AG09319 (cell line): ENCODE measurements at regions not wholly inside any gene's neighbourhood (a gene's known extent, or its start where the extent isn't known, plus 50 kb on each side); places are given as distances from the start of the nearest gene placed in this dataset.
"Not testable (repeated sequence)": the region's sequence is repeated elsewhere in the genome, so short reads cannot be mapped to it uniquely, and the experiment has no call there.

Source experiments
- DNase-seq: peaks from one replicate; pipeline ENCODE4 v3.0.0-alpha.2; 2010; ENCODE audit warnings: low read depth; ENCODE audit errors: extremely low read depth
- TF ChIP-seq, protein P1 (sequence below): IDR thresholded peaks from 2 replicates; pipeline ENCODE4 v1.5.1; 2011; ENCODE audit warnings: low read depth, mild to moderate bottlenecking, inconsistent platforms, low read length, moderate library complexity

DNA sequence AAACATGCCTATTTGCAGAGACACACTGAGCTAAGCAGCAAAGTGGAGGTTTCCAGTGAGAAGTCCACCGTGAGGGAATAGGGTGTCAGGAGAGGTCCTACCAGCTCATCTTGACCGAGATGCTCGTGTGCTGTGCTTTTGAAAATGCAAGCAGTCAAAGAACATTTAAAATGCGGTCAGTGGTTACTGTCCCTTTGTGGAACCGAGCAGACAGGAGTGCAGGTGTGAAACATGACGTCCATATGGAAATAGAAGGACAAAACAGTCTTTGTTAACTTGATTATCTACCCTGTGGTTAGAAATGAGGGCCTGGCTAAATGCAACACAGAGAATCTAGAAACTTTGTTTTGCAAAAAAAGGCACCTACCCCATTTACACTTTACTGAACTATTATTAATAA lies 473.3 kb downstream of the SPATA31A6 start:
- DNase-seq = not testable (repeated sequence)

DNA sequence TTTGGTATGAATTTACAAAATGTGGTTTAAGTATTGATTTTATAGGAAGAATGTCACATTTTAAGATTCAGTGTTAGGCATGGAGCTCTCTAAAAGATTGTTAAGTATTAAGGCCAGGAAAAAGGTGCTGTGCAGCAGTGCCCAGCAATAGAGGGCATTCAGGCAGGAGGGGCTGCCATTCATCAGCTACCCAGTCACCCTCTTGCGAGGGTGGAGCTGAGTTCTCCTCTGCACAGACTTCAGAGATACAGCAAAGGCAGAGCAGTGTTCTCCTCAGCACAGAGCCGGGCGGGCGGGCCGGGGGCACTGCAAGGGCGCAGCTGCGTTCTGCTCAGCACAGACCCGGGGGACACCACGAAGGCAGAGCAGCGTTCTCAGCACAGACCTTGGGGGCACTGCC lies 474.0 kb downstream of the SPATA31A6 start:
- DNase-seq = not testable (repeated sequence)

DNA sequence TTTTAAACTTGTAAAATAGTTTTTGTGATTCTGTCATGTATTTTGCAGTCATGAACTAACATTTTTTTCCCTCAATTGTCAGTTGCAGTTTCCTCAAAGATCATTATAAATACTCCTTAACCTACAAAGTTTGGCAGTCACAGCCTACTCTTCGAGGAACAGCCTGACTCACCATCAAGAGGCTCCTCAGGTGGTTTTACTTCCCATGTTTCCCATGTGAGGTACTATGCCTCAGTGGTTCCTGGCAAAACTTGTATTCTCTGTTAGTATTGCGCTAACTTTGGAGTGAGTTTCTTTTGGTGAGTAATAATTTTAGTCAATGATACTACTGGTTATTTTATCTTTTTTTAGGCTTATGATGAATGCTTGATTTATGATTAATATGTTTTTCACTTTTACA lies 513.7 kb downstream of the SPATA31A6 start:
- DNase-seq = not testable (repeated sequence)

DNA sequence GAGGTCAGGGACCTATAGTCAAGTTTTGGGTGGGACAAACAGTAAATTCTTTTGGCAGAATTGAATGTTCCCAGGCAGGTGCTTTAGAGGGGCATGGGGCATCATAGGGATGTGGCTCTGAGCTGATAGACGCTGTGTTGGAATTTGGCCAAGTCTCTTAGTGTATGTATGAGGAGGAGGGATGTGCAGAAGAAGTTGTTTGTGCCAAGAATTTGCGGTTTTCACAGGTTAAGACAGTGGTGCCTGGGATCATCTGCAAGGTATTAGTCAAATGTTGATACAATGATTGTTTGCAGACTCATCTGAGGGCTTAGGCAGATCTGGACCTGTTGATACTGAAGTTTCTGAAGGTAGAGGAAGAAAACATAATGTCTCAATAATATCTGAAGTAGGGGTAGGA lies 519.4 kb downstream of the SPATA31A6 start:
- DNase-seq = not testable (repeated sequence)

DNA sequence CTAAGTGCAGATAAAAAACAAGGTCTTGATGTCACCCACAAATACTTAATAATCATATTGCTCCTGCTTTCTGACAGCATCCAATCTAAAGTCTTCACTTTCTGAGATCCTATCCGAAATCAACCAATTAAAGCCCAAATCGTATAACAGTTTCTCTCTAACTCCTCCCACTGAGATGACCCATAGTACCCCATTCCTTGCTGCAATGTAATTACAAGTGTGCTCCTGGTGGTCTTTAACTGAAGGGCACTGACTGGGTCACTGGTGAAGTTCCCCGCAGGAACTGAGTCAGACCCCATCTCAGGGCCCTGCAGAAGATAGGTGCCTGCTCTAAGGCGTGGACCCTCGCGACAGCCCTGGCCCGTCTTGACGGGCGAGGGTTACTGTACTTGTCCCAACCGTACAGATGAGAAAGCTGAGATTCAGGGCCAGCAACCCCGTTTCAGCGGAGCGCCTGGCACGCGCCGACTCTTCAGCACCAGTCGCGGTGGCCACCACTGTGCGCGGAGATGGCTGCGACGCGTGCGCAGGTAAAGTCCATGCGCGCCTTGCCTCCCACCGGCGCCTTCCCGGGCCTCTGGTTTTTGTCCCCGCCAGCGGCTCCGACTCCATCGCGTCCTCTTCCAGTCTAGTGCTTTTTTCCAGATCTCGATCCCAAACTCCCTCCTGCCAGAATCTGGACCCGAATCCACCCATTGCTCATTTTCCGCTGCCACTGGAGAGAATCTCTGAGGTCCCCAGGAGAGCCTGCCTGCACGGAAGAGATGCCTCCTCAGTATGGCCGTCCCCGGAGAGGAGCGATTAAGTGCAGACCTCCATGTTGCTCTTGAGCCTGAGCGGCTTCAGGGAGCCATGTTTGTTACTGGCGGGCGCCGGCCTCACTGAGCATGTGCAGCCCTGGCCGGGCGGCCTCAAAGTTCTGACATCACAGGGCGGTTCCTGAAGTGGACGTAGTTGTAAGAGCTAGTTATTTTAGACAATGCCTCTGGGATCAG lies 541.7 kb downstream of the SPATA31A6 start:
- not testable (repeated sequence) for DNase-seq

DNA sequence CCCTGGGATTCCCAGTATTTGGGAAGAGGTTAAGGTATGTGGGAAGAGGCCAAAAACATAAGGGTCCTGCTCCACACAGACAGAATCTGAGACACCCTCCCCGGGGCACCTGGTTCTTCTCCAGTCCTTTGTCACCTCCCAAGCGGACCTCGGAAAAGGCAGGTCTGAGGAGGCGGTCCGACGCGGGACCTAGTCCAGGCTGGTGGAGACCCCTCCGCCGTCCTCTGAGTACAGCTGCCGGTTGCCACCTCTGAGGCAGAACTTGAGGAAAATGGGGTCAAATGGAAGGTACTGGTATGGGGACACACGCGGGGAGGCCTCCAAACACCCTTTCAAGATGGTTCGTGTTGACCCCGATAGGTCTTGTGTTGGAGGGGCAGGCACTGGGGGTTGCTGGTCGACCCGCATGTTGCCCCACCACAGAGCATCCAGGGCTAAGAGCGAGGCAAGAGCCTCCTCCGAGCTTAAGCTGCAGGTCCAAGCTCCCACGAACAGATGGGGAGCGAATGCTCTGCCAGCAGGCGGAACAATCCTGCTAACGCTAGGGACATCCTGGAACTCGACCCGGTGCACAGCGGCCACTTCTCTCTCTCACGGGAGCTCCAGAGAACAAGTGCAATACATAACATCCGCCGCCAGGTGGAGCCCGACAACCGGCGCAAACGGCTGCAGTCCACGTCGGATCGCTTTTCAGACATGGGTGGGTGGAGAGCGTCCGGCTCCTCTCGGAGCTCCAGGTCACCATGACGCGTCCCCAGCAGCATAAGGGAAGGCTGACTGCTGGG lies 559.8 kb downstream of the SPATA31A6 start:
- TF ChIP-seq, protein P1, sequence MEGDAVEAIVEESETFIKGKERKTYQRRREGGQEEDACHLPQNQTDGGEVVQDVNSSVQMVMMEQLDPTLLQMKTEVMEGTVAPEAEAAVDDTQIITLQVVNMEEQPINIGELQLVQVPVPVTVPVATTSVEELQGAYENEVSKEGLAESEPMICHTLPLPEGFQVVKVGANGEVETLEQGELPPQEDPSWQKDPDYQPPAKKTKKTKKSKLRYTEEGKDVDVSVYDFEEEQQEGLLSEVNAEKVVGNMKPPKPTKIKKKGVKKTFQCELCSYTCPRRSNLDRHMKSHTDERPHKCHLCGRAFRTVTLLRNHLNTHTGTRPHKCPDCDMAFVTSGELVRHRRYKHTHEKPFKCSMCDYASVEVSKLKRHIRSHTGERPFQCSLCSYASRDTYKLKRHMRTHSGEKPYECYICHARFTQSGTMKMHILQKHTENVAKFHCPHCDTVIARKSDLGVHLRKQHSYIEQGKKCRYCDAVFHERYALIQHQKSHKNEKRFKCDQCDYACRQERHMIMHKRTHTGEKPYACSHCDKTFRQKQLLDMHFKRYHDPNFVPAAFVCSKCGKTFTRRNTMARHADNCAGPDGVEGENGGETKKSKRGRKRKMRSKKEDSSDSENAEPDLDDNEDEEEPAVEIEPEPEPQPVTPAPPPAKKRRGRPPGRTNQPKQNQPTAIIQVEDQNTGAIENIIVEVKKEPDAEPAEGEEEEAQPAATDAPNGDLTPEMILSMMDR = peak; percentile 70
- DNase-seq = peak; percentile 11

DNA sequence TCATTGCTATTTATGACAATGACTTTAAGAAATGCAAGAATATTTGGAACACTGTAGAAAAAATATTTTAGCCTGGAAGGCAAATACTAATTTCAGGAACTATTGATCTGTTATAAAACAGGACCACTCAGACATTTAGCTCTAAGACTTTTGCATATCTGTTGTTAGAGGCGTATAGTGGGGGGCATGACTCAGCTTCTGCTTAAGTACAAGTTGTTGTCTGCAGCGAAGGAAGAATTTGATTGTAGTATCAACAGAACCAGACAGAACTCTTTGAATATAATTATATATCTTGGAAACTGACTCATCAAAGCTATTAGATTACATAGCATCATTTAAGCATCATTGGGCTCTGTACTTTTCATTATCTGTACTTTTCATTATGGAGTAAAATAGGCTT lies 573.8 kb downstream of the SPATA31A6 start:
- not testable (repeated sequence) for DNase-seq

DNA sequence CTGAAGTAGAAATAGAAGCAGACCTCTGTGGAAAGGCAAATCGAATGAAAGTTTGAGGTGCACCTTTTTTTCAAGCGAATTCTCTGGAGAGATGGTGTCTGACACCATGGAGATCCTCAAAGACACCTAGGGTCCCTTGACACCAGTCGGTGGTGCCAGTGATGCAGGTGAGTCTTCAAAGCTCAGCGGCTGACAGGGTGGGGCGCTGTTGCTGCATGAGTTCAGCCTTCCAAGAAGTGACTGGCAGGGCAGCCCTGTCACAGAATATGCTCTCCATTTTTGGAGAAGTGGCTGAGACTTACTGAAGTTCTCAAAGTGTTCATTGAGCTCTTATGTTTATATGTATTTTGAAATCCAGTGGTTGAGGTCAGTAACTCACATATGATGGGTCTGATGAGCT lies 575.9 kb downstream of the SPATA31A6 start:
- DNase-seq = not testable (repeated sequence)

DNA sequence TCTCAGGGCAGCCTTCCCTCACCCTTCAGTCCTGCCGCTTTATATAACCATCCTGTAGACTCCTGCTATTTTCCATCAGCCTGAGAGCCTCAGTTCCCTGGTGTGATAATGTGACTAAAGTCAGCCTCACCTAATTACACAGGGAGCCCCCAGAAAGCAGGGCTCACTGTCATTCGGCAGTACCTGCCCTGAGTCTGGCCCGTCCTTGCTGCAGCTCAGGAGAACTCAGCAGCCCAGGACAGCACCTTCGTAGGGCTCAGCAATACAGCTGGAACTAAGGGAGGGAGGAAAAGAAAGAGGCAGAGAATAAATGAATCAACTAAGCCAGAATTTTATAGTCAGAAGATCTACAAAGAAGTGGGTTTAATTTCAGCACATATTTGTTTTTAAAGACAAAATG lies 598.7 kb downstream of the SPATA31A6 start:
- not testable (repeated sequence) for DNase-seq

DNA sequence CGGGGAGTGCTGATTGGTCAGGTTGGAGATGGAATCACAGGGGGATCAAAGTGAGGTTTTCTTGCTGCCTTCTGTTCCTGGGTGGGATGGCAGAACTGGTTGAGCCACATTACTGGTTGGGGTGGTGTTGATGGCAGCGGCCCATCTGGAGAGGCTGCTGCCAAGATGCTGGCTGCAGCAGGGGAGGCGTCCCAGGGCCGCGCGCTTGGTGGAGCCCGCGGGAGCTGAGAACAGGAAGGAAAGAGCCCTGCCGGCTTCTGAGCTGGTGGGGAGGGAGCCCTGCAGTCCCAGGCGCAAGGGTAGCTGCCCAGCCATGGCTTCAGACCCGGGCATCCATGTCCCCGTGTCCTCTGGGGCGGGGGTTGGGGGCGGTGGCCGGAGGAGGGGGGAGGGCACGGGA lies 609.3 kb downstream of the SPATA31A6 start:
- not testable (repeated sequence) for DNase-seq

DNA sequence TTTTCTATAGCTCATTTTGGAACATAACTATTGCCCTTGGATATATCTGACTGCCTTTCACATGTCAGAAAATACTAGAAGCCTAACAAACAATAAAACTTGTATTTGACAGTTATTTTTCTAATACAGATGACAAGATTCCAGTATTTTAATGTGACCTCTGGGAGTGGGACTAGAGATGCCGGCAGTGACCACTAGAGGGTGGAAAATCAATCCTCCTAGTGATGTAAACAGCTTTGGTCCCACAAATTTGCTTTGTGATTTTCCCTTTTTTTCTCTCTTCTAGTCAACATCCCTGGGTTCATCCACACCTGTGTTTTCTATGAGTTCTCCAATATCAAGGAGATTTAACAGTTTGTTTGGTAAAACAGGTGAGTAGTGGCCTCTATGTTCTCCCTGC lies 615.1 kb downstream of the SPATA31A6 start:
- not testable (repeated sequence) for DNase-seq

DNA sequence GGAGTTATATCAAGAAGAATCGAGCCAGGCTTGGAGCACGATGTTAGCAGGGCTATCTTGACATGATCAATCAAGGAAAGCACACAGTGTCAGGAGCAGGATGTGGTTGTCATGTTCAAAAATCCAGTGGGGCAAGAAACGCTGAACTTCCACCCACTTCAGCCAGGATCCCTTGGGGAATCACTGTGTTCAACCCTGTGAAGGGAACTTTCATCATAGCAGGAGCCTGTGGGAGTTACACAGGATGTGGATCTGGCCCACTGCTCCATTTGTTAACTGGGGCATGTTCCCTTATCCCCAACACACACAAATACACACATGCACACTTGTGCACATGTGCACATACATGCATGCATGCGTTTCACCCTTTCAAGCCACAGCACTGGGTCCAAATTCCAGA lies 619.3 kb downstream of the SPATA31A6 start:
- not testable (repeated sequence) for DNase-seq

DNA sequence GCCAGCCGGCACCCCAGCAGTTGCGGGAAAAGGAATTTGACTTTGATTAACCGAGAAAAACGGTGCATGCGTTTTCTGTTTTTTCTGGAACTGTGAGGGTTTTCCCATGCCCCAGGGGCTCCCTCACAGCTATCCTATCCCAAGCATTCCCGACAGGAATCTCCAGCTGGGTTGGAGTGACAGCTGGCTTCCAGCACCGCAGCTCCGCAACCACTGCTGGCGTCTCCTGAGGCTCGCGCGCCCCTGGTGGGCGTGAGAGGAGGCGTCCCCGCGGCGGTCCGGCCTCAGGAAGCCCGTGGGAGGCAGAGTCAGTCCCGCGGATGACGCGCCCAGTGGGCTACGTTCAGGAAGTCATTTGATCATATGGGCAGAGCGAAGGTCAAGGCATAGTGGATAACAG lies 623.2 kb downstream of the SPATA31A6 start:
- DNase-seq = not testable (repeated sequence)

DNA sequence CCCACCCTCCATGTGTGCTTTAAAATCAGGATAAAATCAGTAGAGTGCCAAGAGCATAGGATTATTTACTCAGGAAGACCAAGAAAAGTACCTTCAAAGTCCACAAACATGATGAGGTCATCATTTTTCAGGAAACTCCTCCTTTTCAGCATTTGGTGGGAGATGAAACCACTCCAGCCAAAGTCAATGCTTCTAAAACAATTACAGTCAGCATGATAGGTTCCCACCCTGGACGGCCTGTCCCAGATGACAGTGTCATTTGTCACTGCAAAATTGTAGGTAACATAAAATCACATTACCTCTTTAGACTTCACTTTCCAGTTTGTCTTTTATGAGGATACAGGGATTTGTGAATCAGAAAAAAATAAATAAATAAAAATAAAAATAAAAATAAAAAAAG lies 638.0 kb downstream of the SPATA31A6 start:
- DNase-seq = not testable (repeated sequence)

DNA sequence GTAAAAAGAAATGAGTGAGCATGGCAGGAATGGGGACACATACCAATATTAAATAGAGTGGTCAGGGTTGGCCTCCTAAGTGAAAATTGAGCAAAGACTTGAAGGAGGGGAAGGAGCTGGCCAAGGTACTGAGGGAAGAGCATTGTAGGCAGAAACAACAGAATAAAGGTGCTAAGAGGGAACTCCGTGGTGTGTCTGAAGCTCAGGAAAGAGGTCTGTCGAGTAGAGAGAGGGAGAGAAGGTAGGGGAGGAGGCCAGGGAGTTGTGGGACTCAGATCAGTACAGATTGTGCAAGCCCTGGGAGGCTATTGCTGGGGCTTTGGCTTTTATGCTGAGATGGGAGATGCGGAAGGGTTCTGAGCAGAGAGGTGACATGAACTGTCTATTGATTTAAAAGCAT lies 664.7 kb downstream of the SPATA31A6 start:
- not testable (repeated sequence) for DNase-seq

DNA sequence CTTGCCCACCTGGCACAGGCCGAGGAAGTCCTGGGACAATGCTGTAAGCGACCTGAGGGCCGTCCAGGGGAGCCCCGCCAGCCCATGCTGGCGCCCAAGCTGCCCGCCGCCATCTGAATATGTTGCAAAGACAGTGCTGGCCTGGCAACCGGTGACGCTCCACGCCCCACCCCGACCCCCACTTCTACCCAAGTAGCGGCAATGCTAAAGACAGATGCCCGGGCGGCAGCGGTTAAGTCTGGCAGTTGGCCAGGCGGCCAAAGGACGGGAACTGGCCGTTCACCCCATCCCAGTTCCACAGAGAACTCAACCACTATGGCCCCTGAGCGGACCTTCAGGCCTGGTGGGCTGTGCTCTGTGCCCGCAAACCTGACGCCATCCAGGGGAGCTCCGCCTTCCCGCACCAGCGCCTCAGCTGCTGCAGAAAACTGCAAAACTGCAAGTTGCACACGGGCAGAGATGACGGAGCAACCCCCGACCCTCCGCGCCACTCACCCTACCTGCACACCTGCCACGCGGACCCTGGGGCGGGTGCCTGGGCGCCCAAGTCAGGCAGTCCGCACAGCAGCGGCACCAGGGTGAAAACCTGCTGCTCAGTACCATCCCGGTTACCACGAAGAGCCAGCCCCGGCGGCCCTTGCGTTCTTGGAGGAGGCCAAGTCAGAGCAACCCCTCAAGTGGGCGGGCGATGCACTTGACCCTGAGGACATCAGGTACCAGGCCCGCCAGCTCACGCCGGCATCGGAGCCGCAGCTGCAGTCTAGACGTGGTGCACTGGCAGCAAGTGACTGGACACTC lies 667.6 kb downstream of the SPATA31A6 start:
- DNase-seq = not testable (repeated sequence)

DNA sequence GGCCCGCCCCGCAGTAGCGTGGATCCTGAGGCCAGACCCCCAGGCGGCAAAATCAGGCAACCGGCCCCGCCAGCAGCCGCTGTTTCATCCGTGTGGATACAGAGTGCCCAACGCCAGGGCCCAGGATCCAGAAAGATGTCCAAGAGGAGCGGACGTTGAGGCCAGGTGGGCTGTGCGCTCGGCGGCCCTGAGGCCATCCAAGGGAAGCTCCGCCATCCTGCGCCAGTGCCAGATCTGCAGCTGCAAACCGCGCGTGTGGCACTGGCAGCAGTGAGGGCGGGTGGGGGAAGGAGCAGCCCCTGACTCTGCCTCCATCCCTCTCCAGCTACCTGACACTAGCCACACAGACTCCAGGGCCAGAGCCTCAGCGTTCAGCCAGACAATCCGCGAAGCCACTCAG lies 668.2 kb downstream of the SPATA31A6 start:
- not testable (repeated sequence) for DNase-seq

DNA sequence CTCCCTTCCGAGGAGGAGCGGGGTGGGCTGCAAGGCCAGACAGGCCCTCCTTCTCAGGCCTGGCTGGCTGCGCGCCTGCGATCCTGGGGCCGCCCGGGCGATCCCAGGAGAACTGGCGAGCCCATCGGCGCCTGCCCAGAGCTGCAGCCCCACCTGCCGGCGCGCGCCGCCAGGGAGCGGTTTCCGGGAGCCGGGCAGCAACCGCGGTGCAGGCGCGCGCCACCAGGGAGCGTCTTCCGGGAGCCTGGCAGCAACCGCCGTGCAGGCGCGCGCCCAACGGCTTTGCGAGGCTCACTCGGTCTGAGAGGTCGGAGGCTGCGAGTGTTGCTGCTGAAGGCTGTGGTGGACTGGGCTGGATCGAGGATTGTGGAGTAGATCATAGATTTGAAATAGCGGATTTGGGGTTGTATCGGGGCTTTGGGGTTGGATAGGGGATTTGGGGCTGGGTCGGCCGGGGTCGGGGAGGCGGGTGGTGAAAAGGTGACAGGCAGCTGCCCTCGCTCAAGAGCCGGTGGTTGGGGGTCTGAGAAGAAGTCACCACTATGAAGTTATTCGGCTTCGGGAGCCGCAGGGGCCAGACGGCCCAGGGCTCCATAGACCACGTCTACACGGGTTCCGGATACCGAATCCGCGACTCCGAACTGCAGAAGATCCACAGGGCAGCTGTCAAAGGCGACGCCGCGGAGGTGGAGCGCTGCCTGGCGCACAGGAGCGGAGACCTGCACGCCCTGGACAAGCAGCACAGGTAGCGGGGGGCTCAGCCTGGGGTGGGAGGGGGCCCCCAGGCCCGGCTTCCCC lies 668.9 kb downstream of the SPATA31A6 start:
- not testable (repeated sequence) for DNase-seq
